ENCODE measurements at regions not wholly inside any gene's neighbourhood (a gene's known extent, or its start where the extent isn't known, plus 50 kb on each side); places are given as distances from the start of the nearest gene placed in this dataset.

- no peaks in the 10 kb centered on the region for H3K9me3 ChIP-seq (replicated peaks; ENCODE audit: insufficient read depth, low read length)
- H3K79me2 ChIP-seq (ENCODE audit: low read length) = no peaks in the 10 kb centered on the region
- no peaks in the 10 kb centered on the region for H3K9me2 ChIP-seq (replicated peaks; ENCODE audit: insufficient read depth, low read length)
- H3K27me3 ChIP-seq (replicated peaks; ENCODE audit: insufficient read depth, low read length) = no peaks in the 10 kb centered on the region
- H3K36me3 ChIP-seq (replicated peaks; ENCODE audit: insufficient read depth, low read length) = no peaks in the 10 kb centered on the region
- H2AFZ ChIP-seq (ENCODE audit: low read length) = no peak overlapping the region
- no peak overlapping the region for H3K9ac ChIP-seq (ENCODE audit: low read length)
- TF ChIP-seq EZH2phosphoT487 (IDR thresholded peaks at IDR 0.05; ENCODE audit: low read length) = no peak
- TF ChIP-seq CTCF (IDR thresholded peaks at IDR 0.05; ENCODE audit: low read length) = no peak
- TF ChIP-seq EZH2 (optimal IDR thresholded peaks at IDR 0.05; ENCODE audit: low read depth, low read length) = no peak
- no peaks in the 10 kb centered on the region for H3K4me1 ChIP-seq (ENCODE audit: low read length)
- no peak overlapping the region for H3K4me3 ChIP-seq (ENCODE audit: low read length)
- no peak for DNase-seq
- H4K20me1 ChIP-seq (ENCODE audit: insufficient read depth, low read length) = no peaks in the 10 kb centered on the region
- H3K27ac ChIP-seq (ENCODE audit: low read length) = no peak overlapping the region
- H3F3A ChIP-seq (ENCODE audit: insufficient read depth, low read length) = no peaks in the 10 kb centered on the region
- H3K4me2 ChIP-seq (ENCODE audit: low read depth, low read length) = no peak overlapping the region
These were observed 64.0 kb downstream of the BMP2 start for GRCh38 chr20:6831461-6831860.

- H3K9me3 ChIP-seq (replicated peaks; ENCODE audit: insufficient read depth, low read length) = no peaks in the 10 kb centered on the region
- DNase-seq = no peak
- no peaks in the 10 kb centered on the region for H3K79me2 ChIP-seq (ENCODE audit: low read length)
- no peak overlapping the region for H3K4me3 ChIP-seq (ENCODE audit: low read length)
- no peak overlapping the region for H2AFZ ChIP-seq (ENCODE audit: low read length)
- TF ChIP-seq EZH2phosphoT487 (IDR thresholded peaks at IDR 0.05; ENCODE audit: low read length) (no peak), EZH2 (optimal IDR thresholded peaks at IDR 0.05; ENCODE audit: low read depth, low read length) (no peak), CTCF (IDR thresholded peaks at IDR 0.05; ENCODE audit: low read length) (no peak)
- H3K36me3 ChIP-seq (replicated peaks; ENCODE audit: insufficient read depth, low read length) = no peaks in the 10 kb centered on the region
- H3K4me1 ChIP-seq (ENCODE audit: low read length) = no peaks in the 10 kb centered on the region
- no peak overlapping the region for H3K27ac ChIP-seq (ENCODE audit: low read length)
- H3K4me2 ChIP-seq (ENCODE audit: low read depth, low read length) = no peak overlapping the region
- H3K27me3 ChIP-seq (replicated peaks; ENCODE audit: insufficient read depth, low read length) = no peaks in the 10 kb centered on the region
- no peak overlapping the region for H3K9ac ChIP-seq (ENCODE audit: low read length)
- H3F3A ChIP-seq (ENCODE audit: insufficient read depth, low read length) = no peaks in the 10 kb centered on the region
- H3K9me2 ChIP-seq (replicated peaks; ENCODE audit: insufficient read depth, low read length) = no peaks in the 10 kb centered on the region
- no peaks in the 10 kb centered on the region for H4K20me1 ChIP-seq (ENCODE audit: insufficient read depth, low read length)
These were observed 65.3 kb downstream of the BMP2 start for GRCh38 chr20:6832811-6833210.

- Histone ChIP-seq H3K4me2 (ENCODE audit: low read depth, low read length) (no peak overlapping the region), H3K4me3 (ENCODE audit: low read length) (no peak overlapping the region), H4K20me1 (ENCODE audit: insufficient read depth, low read length) (no peaks in the 10 kb centered on the region), H3F3A (ENCODE audit: insufficient read depth, low read length) (no peaks in the 10 kb centered on the region), H3K36me3 (replicated peaks; ENCODE audit: insufficient read depth, low read length) (no peaks in the 10 kb centered on the region), H3K9ac (ENCODE audit: low read length) (no peak overlapping the region), H3K27me3 (replicated peaks; ENCODE audit: insufficient read depth, low read length) (no peaks in the 10 kb centered on the region), H2AFZ (ENCODE audit: low read length) (no peak overlapping the region), H3K27ac (ENCODE audit: low read length) (no peak overlapping the region), H3K79me2 (ENCODE audit: low read length) (no peaks in the 10 kb centered on the region), H3K4me1 (ENCODE audit: low read length) (no peaks in the 10 kb centered on the region), H3K9me2 (replicated peaks; ENCODE audit: insufficient read depth, low read length) (no peaks in the 10 kb centered on the region), H3K9me3 (replicated peaks; ENCODE audit: insufficient read depth, low read length) (no peaks in the 10 kb centered on the region)
- TF ChIP-seq CTCF (IDR thresholded peaks at IDR 0.05; ENCODE audit: low read length) (no peak), EZH2 (optimal IDR thresholded peaks at IDR 0.05; ENCODE audit: low read depth, low read length) (no peak), EZH2phosphoT487 (IDR thresholded peaks at IDR 0.05; ENCODE audit: low read length) (no peak)
- no peak for DNase-seq
These were observed 68.1 kb downstream of the BMP2 start for GRCh38 chr20:6835609-6836008.
